IMR-90 (cell line): ENCODE measurements at regions not wholly inside any gene's neighbourhood (a gene's known extent, or its start where the extent isn't known, plus 50 kb on each side); places are given as distances from the start of the nearest gene placed in this dataset.
A peak's percentile ranks its signal among the peaks of the same experiment; 100 is the strongest.

Source experiments
- ATAC-seq: fragments of 200-7000 bp; cut with Tn5 transposase; 2 replicates; pipeline ENCODE4 v1.9.1; 2020; ENCODE audit warnings: low read depth, mild to moderate bottlenecking, moderate library complexity
- BruUV-seq: library from RNA; stranded (reverse); fragments of 400-500 nt; replicated peaks from 2 replicates; lab custom pipeline; 2021; lab: Mats Ljungman, UMichigan
- CTCF ChIA-PET: fragments of 300-600 bp; formaldehyde crosslinking; extraction: SDS; loops from one replicate; lab custom pipeline; 2021; ENCODE audit warnings: antibody characterized with exemption; lab: Yijun Ruan, JAX
- POLR2A ChIA-PET: fragments of 300-600 bp; sonication (Branson Sonifier 250); formaldehyde crosslinking; loops from one replicate; lab custom pipeline; 2022; ENCODE audit warnings: antibody characterized with exemption; ENCODE audit not compliant: unreplicated experiment; lab: Charles Lee
- DNase-seq: peaks from one replicate; pipeline ENCODE4 v3.0.0; 2013
- H2AFZ ChIP-seq: replicated peaks from 2 replicates; pipeline ENCODE3; 2013; ENCODE audit warnings: low read length, mild to moderate bottlenecking; ENCODE audit not compliant: poor library complexity
- H2AK5ac ChIP-seq: 2 replicates; pipeline ENCODE4 v1.6.1; 2013; ENCODE audit warnings: low read depth, low read length, inconsistent platforms
- H2AK9ac ChIP-seq: replicated peaks from 2 replicates; pipeline ENCODE3; 2013; ENCODE audit warnings: mild to moderate bottlenecking, low read depth, low read length, moderate library complexity; ENCODE audit not compliant: poor library complexity
- H2BK120ac ChIP-seq: 2 replicates; pipeline ENCODE4 v1.6.1; 2013; ENCODE audit warnings: low read depth, low read length, inconsistent platforms
- H2BK15ac ChIP-seq: 3 replicates; pipeline ENCODE4 v1.6.1; 2013; ENCODE audit warnings: low read depth, low read length, inconsistent platforms
- H2BK20ac ChIP-seq: 2 replicates; pipeline ENCODE4 v1.6.1; 2013; ENCODE audit warnings: low read depth, mild to moderate bottlenecking, inconsistent platforms, low read length, moderate library complexity
- H2BK5ac ChIP-seq: 2 replicates; pipeline ENCODE4 v1.6.1; 2013; ENCODE audit warnings: mild to moderate bottlenecking, low read depth, low read length, inconsistent platforms; ENCODE audit not compliant: poor library complexity, severe bottlenecking
- H3K14ac ChIP-seq: replicated peaks from 2 replicates; pipeline ENCODE4 v1.6.1; 2013; ENCODE audit warnings: low read depth, low read length, inconsistent platforms
- H3K18ac ChIP-seq: 2 replicates; pipeline ENCODE4 v1.6.1; 2013; ENCODE audit warnings: low read depth, low read length, control low read depth
- H3K23ac ChIP-seq: 2 replicates; pipeline ENCODE4 v1.6.1; 2013; ENCODE audit warnings: low read depth, low read length, inconsistent platforms
- H3K27ac ChIP-seq: 2 replicates; pipeline ENCODE4 v1.5.1; 2013; ENCODE audit warnings: mild to moderate bottlenecking, control low read depth, low read length; ENCODE audit not compliant: insufficient read depth
- H3K27me3 ChIP-seq: 2 replicates; pipeline ENCODE4 v1.6.1; 2013; ENCODE audit warnings: low read length; ENCODE audit not compliant: control insufficient read depth, insufficient read depth
- H3K36me3 ChIP-seq: 2 replicates; pipeline ENCODE4 v1.6.1; 2013; ENCODE audit warnings: low read length, mixed read lengths; ENCODE audit not compliant: control insufficient read depth, insufficient read depth
- H3K4ac ChIP-seq: 2 replicates; pipeline ENCODE4 v1.6.1; 2013; ENCODE audit warnings: low read depth, low read length, inconsistent platforms
- H3K4me1 ChIP-seq: 2 replicates; pipeline ENCODE4 v1.6.1; 2013; ENCODE audit warnings: low read length, mixed read lengths; ENCODE audit not compliant: control insufficient read depth, insufficient read depth
- H3K4me2 ChIP-seq: 2 replicates; pipeline ENCODE4 v1.6.1; 2013; ENCODE audit warnings: low read depth, mild to moderate bottlenecking, control low read depth, low read length, moderate library complexity
- H3K4me3 ChIP-seq: 2 replicates; pipeline ENCODE4 v1.5.1; 2013; ENCODE audit warnings: low read depth, mild to moderate bottlenecking, control low read depth, low read length, moderate library complexity; ENCODE audit not compliant: insufficient read depth
- H3K56ac ChIP-seq: 2 replicates; pipeline ENCODE4 v1.6.1; 2013; ENCODE audit warnings: low read length, inconsistent platforms; ENCODE audit not compliant: insufficient read depth; ENCODE audit errors: extremely low read depth
- H3K79me1 ChIP-seq, 2 experiments: 2 replicates each; pipeline ENCODE4 v1.6.1; 2013; ENCODE audit warnings: low read length in 2 of 2, inconsistent platforms in 1 of 2, low read depth in 1 of 2
- H3K9ac ChIP-seq: 2 replicates; pipeline ENCODE4 v1.6.1; 2013; ENCODE audit warnings: low read depth, low read length, control low read depth
- H3K9me1 ChIP-seq: 2 replicates; pipeline ENCODE4 v1.6.1; 2013; ENCODE audit warnings: low read length, inconsistent platforms; ENCODE audit not compliant: insufficient read depth
- H3K9me3 ChIP-seq: 2 replicates; pipeline ENCODE4 v1.6.1; 2013; ENCODE audit warnings: low read length; ENCODE audit not compliant: control insufficient read depth, insufficient read depth
- H4K20me1 ChIP-seq: 2 replicates; pipeline ENCODE4 v1.6.1; 2013; ENCODE audit warnings: low read length, inconsistent platforms; ENCODE audit not compliant: insufficient read depth
- H4K5ac ChIP-seq: 2 replicates; pipeline ENCODE4 v1.6.1; 2013; ENCODE audit warnings: mild to moderate bottlenecking, low read depth, low read length, control low read depth
- H4K8ac ChIP-seq, 2 experiments: 2 replicates each; pipeline ENCODE4 v1.6.1; 2013; ENCODE audit warnings: low read depth in 2 of 2, low read length in 2 of 2, control low read depth in 1 of 2, inconsistent platforms in 1 of 2
- H4K91ac ChIP-seq: 2 replicates; pipeline ENCODE4 v1.6.1; 2013; ENCODE audit warnings: low read depth, low read length, inconsistent platforms; ENCODE audit not compliant: insufficient read depth
- CEBPB ChIP-seq: IDR thresholded peaks from 2 replicates; pipeline ENCODE4 v1.6.1; 2012; ENCODE audit warnings: low read depth, low read length, improper control_type of control experiment
- MAFK ChIP-seq: IDR thresholded peaks from 2 replicates; pipeline ENCODE4 v1.6.1; 2012; ENCODE audit warnings: low read depth, low read length, improper control_type of control experiment
- MAZ ChIP-seq: IDR thresholded peaks from 2 replicates; pipeline ENCODE4 v1.6.1; 2012; ENCODE audit warnings: low read depth, mild to moderate bottlenecking, low read length, improper control_type of control experiment, moderate library complexity, borderline replicate concordance
- POLR2A ChIP-seq: IDR thresholded peaks from 2 replicates; pipeline ENCODE4 v1.6.1; 2012; ENCODE audit warnings: mild to moderate bottlenecking, low read depth, low read length
- RCOR1 ChIP-seq: IDR thresholded peaks from 2 replicates; pipeline ENCODE4 v1.6.1; 2012; ENCODE audit warnings: mild to moderate bottlenecking, low read length, improper control_type of control experiment; ENCODE audit not compliant: insufficient replicate concordance
- RFX5 ChIP-seq: IDR thresholded peaks from 2 replicates; pipeline ENCODE4 v1.8.0; 2012; ENCODE audit warnings: low read depth, mild to moderate bottlenecking, low read length, moderate library complexity
- WGBS, 2 experiments: methylation state at CpG; one replicate each; pipeline versions ENCODE4 v1.1.5 to v1.1.7; 2013; ENCODE audit warnings: missing lambda C conversion rate in 2 of 2; ENCODE audit not compliant: insufficient read length in 1 of 2; ENCODE audit errors: extremely low coverage in 2 of 2; 5-methylcytosine and 5-hydroxymethylcytosine counted together
- dilution Hi-C: fragments of 300-500 bp; cut with HindIII; formaldehyde crosslinking; loops from one replicate; pipeline ENCODE4 v1.14.3; 2018; ENCODE audit warnings: low sequenced_read_pairs; ENCODE audit not compliant: unreplicated experiment
- in situ Hi-C: fragments of 300-500 bp; cut with MboI; formaldehyde crosslinking; loops from 3 replicates; pipeline ENCODE4 v1.14.3; 2019; ENCODE audit warnings: low sequenced_read_pairs, inconsistent platforms, mixed read lengths
- intact Hi-C: fragments of 100-400 bp; cut with micrococcal nuclease; formaldehyde crosslinking; loops from 2 replicates; pipeline ENCODE4 v1.10.0; 2022
- TF ChIP-seq, protein P1 (sequence below): fragments of 150-350 bp; IDR thresholded peaks from 2 replicates; pipeline ENCODE4 v1.6.1; 2016; ENCODE audit warnings: low read depth, mild to moderate bottlenecking, low read length, moderate library complexity, borderline replicate concordance
- TF ChIP-seq, protein P2 (sequence below): fragments of 150-350 bp; IDR thresholded peaks from 2 replicates; pipeline ENCODE4 v1.6.1; 2017; ENCODE audit warnings: mild to moderate bottlenecking, antibody characterized with exemption, low read length, low read depth

DNA sequence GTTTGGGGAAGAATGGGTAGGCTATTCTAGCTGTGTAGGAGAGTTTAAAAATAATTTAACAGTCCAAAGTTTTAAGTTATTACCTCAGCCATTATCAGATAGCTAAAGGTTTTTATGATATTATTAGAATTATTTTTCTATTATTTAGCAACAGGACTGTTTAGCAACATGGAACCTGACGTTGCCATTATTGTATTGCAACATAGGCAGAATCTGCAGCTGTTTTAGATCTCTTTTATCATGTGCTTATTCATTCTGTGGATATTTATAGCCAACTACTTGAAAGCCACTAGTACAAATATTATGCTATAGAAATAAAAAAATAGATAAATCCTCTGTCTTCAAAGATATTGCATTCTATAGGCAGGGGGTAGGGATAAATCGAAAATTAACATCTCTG lies 382.0 kb upstream of the TRAM1L1 start:
- Histone ChIP-seq H3K4me3 (no peak overlapping the region), H4K91ac (no peak overlapping the region), H3K4me1 (no peaks in the 10 kb centered on the region), H3K9ac (no peak overlapping the region), H3K56ac (no peak overlapping the region), H3K27me3 (no peaks in the 10 kb centered on the region), H4K20me1 (no peaks in the 10 kb centered on the region), H3K14ac (no peak overlapping the region), H2BK5ac (no peak overlapping the region), H4K5ac (no peak overlapping the region), H3K27ac (no peak overlapping the region), H3K23ac (no peak overlapping the region), H4K8ac (no peak overlapping the region), H2AK5ac (no peak overlapping the region), H3K36me3 (no peaks in the 10 kb centered on the region), H3K4ac (no peak overlapping the region), H3K4me2 (no peak overlapping the region), H3K9me1 (no peaks in the 10 kb centered on the region), H2BK120ac (no peak overlapping the region), H2AK9ac (no peak overlapping the region), H2BK20ac (no peak overlapping the region), H3K18ac (no peak overlapping the region), H2AFZ (no peak overlapping the region), H2BK15ac (no peak overlapping the region), H3K9me3 (no peaks in the 10 kb centered on the region), H3K79me1 (no peaks in the 10 kb centered on the region)
- POLR2A ChIA-PET = no interaction called here
- intact Hi-C loops = no loop called here
- peak; percentile 15 for DNase-seq
- no peak for ATAC-seq
- BruUV-seq = no TSS peak
- WGBS, 2 experiments = no CpG with 5 or more reads among the region's 2 CpGs
- TF ChIP-seq, protein P1, sequence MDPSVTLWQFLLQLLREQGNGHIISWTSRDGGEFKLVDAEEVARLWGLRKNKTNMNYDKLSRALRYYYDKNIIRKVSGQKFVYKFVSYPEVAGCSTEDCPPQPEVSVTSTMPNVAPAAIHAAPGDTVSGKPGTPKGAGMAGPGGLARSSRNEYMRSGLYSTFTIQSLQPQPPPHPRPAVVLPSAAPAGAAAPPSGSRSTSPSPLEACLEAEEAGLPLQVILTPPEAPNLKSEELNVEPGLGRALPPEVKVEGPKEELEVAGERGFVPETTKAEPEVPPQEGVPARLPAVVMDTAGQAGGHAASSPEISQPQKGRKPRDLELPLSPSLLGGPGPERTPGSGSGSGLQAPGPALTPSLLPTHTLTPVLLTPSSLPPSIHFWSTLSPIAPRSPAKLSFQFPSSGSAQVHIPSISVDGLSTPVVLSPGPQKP = no peak
- TF ChIP-seq MAFK = no peak
- TF ChIP-seq, protein P2, sequence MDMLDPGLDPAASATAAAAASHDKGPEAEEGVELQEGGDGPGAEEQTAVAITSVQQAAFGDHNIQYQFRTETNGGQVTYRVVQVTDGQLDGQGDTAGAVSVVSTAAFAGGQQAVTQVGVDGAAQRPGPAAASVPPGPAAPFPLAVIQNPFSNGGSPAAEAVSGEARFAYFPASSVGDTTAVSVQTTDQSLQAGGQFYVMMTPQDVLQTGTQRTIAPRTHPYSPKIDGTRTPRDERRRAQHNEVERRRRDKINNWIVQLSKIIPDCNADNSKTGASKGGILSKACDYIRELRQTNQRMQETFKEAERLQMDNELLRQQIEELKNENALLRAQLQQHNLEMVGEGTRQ = no peak
- no peak for TF ChIP-seq RFX5
- TF ChIP-seq POLR2A = no peak
- peak; percentile 54 for TF ChIP-seq CEBPB
- TF ChIP-seq RCOR1 = no peak
- no peak for TF ChIP-seq MAZ
- in situ Hi-C loops = no loop called here
- dilution Hi-C loops = no loop called here
- CTCF ChIA-PET = no interaction called here
